Fibroblast of lung (primary cell): ENCODE measurements at regions not wholly inside any gene's neighbourhood (a gene's known extent, or its start where the extent isn't known, plus 50 kb on each side); places are given as distances from the start of the nearest gene placed in this dataset.
"Not testable (repeated sequence)": the region's sequence is repeated elsewhere in the genome, so short reads cannot be mapped to it uniquely, and the experiment has no call there.

Experiments
- DNase-seq, 2 donors: peaks; one replicate each; pipeline versions ENCODE4 v3.0.0 to v3.0.0-alpha.2; 2010; ENCODE audit warnings: low read depth in 2 of 2
- H2AFZ ChIP-seq: 2 replicates; pipeline ENCODE4 v1.5.1; 2012; ENCODE audit warnings: low read length, control low read depth, inconsistent platforms
- H3K27ac ChIP-seq: 2 replicates; pipeline ENCODE4 v1.5.1; 2011; ENCODE audit warnings: low read length, control low read depth; ENCODE audit not compliant: insufficient read depth
- H3K27me3 ChIP-seq: 2 replicates; pipeline ENCODE4 v1.5.1; 2011; ENCODE audit warnings: mild to moderate bottlenecking, low read length; ENCODE audit not compliant: control insufficient read depth, insufficient read depth
- H3K36me3 ChIP-seq: 2 replicates; pipeline ENCODE4 v1.5.1; 2011; ENCODE audit warnings: low read length; ENCODE audit not compliant: control insufficient read depth, insufficient read depth
- H3K4me1 ChIP-seq: 2 replicates; pipeline ENCODE4 v1.5.1; 2011; ENCODE audit warnings: low read length; ENCODE audit not compliant: control insufficient read depth, insufficient read depth; ENCODE audit errors: extremely low read depth
- H3K4me2 ChIP-seq: 2 replicates; pipeline ENCODE4 v1.5.1; 2011; ENCODE audit warnings: low read length, control low read depth; ENCODE audit not compliant: insufficient read depth; ENCODE audit errors: extremely low read depth
- H3K4me3 ChIP-seq, 4 experiments: fragments of 200-600 bp in 1 of 4; sonication (generic) in 1 of 4; replicated peaks in 1 of 4; 2 replicates each; pipeline ENCODE4 v1.5.1; 2011 to 2016; ENCODE audit warnings: low read length in 4 of 4, low read depth in 3 of 4, mild to moderate bottlenecking in 3 of 4, control low read depth in 2 of 4, inconsistent platforms in 1 of 4, mixed read lengths in 1 of 4; ENCODE audit not compliant: insufficient read depth in 1 of 4; ENCODE audit errors: control extremely low read depth in 1 of 4
- H3K79me2 ChIP-seq: 2 replicates; pipeline ENCODE4 v1.5.1; 2012; ENCODE audit warnings: mild to moderate bottlenecking, low read length, inconsistent platforms; ENCODE audit not compliant: control insufficient read depth, insufficient read depth
- H3K9ac ChIP-seq: 2 replicates; pipeline ENCODE4 v1.5.1; 2011; ENCODE audit warnings: mild to moderate bottlenecking, low read length, control low read depth; ENCODE audit not compliant: insufficient read depth
- H3K9me3 ChIP-seq: 2 replicates; pipeline ENCODE4 v1.5.1; 2012; ENCODE audit warnings: low read depth, low read length; ENCODE audit not compliant: control insufficient read depth, insufficient read depth
- H4K20me1 ChIP-seq: 2 replicates; pipeline ENCODE4 v1.5.1; 2011; ENCODE audit warnings: low read length; ENCODE audit not compliant: control insufficient read depth, insufficient read depth; ENCODE audit errors: extremely low read depth
- EZH2 ChIP-seq: IDR thresholded peaks from 2 replicates; pipeline ENCODE4 v1.5.1; 2012; ENCODE audit warnings: low read length, control low read depth, mild to moderate bottlenecking; ENCODE audit errors: missing control alignments
- TF ChIP-seq, protein P1 (sequence below), 2 donors: IDR thresholded peaks in 1 of 2; conservative IDR thresholded peaks in 1 of 2; 1 replicate in 1 of 2; 2 replicates in 1 of 2; pipeline ENCODE4 v1.5.1; 2011 to 2012; ENCODE audit warnings: low read length in 2 of 2, control low read depth in 1 of 2, inconsistent platforms in 1 of 2, low read depth in 1 of 2, mild to moderate bottlenecking in 1 of 2

DNA sequence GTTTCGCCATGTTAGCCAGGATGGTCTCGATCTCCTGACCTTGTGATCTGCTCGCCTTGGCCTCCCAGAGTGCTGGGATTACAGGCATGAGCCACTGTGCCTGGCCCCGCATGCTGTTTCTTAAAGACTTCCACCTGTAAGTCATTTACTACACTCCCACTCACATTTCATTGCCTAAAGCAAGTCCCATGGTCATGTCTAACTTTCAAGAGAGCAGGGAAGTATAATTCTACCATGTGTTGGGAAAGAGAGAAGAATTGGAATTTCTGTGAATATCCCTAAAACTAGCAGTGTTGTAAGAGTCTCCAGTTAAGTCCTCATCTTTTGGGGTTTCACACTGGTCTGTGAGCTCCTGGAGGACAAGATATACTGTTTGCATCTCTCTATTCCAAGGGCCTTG, 139.7 kb downstream of the EMP1 start:
- H3K79me2 ChIP-seq: no peaks in the 10 kb centered on the region
- H2AFZ ChIP-seq: no peak overlapping the region
- no peak overlapping the region for H3K27ac ChIP-seq
- no peaks in the 10 kb centered on the region for H3K9me3 ChIP-seq
- H3K4me3 ChIP-seq: no peak overlapping the region
- no peaks in the 10 kb centered on the region for H4K20me1 ChIP-seq
- H3K36me3 ChIP-seq: no peaks in the 10 kb centered on the region
- no peak overlapping the region for H3K4me2 ChIP-seq
- TF ChIP-seq, protein P1, sequence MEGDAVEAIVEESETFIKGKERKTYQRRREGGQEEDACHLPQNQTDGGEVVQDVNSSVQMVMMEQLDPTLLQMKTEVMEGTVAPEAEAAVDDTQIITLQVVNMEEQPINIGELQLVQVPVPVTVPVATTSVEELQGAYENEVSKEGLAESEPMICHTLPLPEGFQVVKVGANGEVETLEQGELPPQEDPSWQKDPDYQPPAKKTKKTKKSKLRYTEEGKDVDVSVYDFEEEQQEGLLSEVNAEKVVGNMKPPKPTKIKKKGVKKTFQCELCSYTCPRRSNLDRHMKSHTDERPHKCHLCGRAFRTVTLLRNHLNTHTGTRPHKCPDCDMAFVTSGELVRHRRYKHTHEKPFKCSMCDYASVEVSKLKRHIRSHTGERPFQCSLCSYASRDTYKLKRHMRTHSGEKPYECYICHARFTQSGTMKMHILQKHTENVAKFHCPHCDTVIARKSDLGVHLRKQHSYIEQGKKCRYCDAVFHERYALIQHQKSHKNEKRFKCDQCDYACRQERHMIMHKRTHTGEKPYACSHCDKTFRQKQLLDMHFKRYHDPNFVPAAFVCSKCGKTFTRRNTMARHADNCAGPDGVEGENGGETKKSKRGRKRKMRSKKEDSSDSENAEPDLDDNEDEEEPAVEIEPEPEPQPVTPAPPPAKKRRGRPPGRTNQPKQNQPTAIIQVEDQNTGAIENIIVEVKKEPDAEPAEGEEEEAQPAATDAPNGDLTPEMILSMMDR (conservative IDR thresholded peaks at IDR 0.05 in 1 of 2, IDR thresholded peaks at IDR 0.05 in 1 of 2; ENCODE audit: low read depth in 1 of 2, low read length in 2 of 2): no peak
- TF ChIP-seq EZH2: no peak
- no peaks in the 10 kb centered on the region for H3K27me3 ChIP-seq
- no peak for DNase-seq
- H3K9ac ChIP-seq: no peak overlapping the region
- H3K4me1 ChIP-seq: no peaks in the 10 kb centered on the region

DNA sequence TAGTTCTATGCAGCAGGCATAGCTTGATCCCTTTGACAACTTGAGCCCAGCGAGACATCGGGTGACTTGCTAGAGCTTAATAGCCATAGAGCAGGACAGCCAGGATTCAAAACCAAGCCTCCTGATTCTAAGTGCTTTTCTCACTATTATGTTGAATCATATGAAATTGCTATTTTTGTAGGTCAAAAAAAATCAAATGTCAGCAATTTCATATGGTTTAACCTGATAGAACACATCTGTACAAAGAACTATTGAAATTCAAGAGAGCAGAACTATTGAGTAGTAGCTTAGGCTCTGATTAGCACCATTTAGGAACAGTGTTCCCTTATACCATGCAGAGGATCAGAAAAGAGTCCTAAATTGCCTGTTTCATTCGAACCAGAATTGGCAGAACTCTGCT, 132.0 kb downstream of the EMP1 start:
- no peaks in the 10 kb centered on the region for H3K36me3 ChIP-seq
- H3K4me3 ChIP-seq: no peak overlapping the region
- no peaks in the 10 kb centered on the region for H3K27me3 ChIP-seq
- no peak overlapping the region for H3K9ac ChIP-seq
- no peak for TF ChIP-seq EZH2
- TF ChIP-seq, protein P1 (conservative IDR thresholded peaks at IDR 0.05 in 1 of 2, IDR thresholded peaks at IDR 0.05 in 1 of 2; ENCODE audit: low read depth in 1 of 2, low read length in 2 of 2): no peak
- H3K4me1 ChIP-seq: no peaks in the 10 kb centered on the region
- H3K9me3 ChIP-seq: no peaks in the 10 kb centered on the region
- H2AFZ ChIP-seq: no peak overlapping the region
- H4K20me1 ChIP-seq: no peaks in the 10 kb centered on the region
- H3K27ac ChIP-seq: no peak overlapping the region
- H3K4me2 ChIP-seq: no peak overlapping the region
- DNase-seq: no peak
- H3K79me2 ChIP-seq: no peaks in the 10 kb centered on the region

DNA sequence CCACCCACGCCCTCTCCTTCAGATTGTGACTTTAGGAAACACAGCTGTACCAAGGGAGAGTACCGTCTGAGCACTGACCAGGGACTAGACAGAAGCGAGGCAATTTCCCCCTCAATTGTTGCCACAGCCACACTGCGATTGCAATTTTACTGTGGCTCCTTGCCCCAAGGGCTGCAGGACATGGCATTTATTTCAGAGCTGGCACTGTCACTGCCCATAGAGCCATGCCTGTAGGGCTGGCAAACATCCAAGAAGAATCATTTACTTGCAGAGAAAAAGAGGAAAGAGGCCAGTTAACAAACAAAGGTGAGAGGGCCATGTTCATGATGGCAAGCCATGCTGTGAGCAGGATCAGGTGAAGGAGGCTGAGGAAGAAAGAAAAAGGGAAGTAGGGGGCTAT, 129.6 kb downstream of the EMP1 start:
- no peak for DNase-seq
- H3K27me3 ChIP-seq: no peaks in the 10 kb centered on the region
- H4K20me1 ChIP-seq: no peaks in the 10 kb centered on the region
- H3K27ac ChIP-seq: no peak overlapping the region
- no peaks in the 10 kb centered on the region for H3K79me2 ChIP-seq
- no peaks in the 10 kb centered on the region for H3K36me3 ChIP-seq
- no peaks in the 10 kb centered on the region for H3K4me1 ChIP-seq
- no peak overlapping the region for H2AFZ ChIP-seq
- H3K4me2 ChIP-seq: no peak overlapping the region
- H3K9me3 ChIP-seq: no peaks in the 10 kb centered on the region
- no peak overlapping the region for H3K4me3 ChIP-seq
- H3K9ac ChIP-seq: no peak overlapping the region
- TF ChIP-seq, protein P1 (conservative IDR thresholded peaks at IDR 0.05 in 1 of 2, IDR thresholded peaks at IDR 0.05 in 1 of 2; ENCODE audit: low read depth in 1 of 2, low read length in 2 of 2): no peak
- no peak for TF ChIP-seq EZH2

DNA sequence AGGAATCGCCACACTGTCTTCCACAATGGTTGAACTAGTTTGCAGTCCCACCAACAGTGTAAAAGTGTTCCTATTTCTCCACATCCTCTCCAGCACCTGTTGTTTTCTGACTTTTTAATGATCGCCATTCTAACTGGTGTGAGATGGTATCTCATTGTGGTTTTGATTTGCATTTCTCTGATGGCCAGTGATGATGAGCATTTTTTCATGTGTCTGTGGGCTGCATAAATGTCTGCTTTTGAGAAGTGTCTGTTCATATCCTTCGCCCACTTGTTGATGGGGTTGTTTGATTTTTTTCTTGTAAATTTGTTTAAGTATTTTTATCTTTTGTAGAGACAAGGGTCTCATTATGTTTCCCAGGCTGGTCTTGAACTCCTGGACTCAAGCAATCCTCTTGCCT, 128.5 kb downstream of the EMP1 start:
- not testable (repeated sequence) for DNase-seq, H3K4me2 ChIP-seq, H3K4me3 ChIP-seq, H4K20me1 ChIP-seq, H3K4me1 ChIP-seq, H3K27me3 ChIP-seq, H3K27ac ChIP-seq, H3K36me3 ChIP-seq, H3K9me3 ChIP-seq, H3K9ac ChIP-seq, H2AFZ ChIP-seq, H3K79me2 ChIP-seq
